CD4-positive, CD25-positive, alpha-beta regulatory T cell (primary cell): ENCODE measurements at regions not wholly inside any gene's neighbourhood (a gene's known extent, or its start where the extent isn't known, plus 50 kb on each side); places are given as distances from the start of the nearest gene placed in this dataset.
"Not testable (repeated sequence)": the region's sequence is repeated elsewhere in the genome, so short reads cannot be mapped to it uniquely, and the experiment has no call there.

Experiments
- ATAC-seq, 2 donors: fragments of 150-1000 bp; cut with Tn5 transposase; one replicate each; pipeline ENCODE4 v1.10.0; 2021; ENCODE audit warnings: low read depth in 2 of 2, moderate number of reproducible peaks in 2 of 2, moderate library complexity in 1 of 2
- DNase-seq, 3 donors: peaks; one replicate each; pipeline versions ENCODE4 v3.0.0 to v3.0.0-alpha.2; 2012 to 2022; ENCODE audit warnings: mixed read lengths in 1 of 3
- H3K27ac ChIP-seq: one replicate; pipeline ENCODE4 v1.7.0; 2013; ENCODE audit warnings: mild to moderate bottlenecking, low read length; ENCODE audit not compliant: insufficient read depth, poor library complexity, severe bottlenecking
- H3K27me3 ChIP-seq: one replicate; pipeline ENCODE4 v1.7.0; 2013; ENCODE audit warnings: low read length; ENCODE audit not compliant: control insufficient read depth, insufficient read depth
- H3K36me3 ChIP-seq: one replicate; pipeline ENCODE4 v1.7.0; 2013; ENCODE audit warnings: mild to moderate bottlenecking, low read length, moderate library complexity; ENCODE audit not compliant: control insufficient read depth, insufficient read depth
- H3K4me1 ChIP-seq: 2 replicates; pipeline ENCODE4 v1.7.0; 2013; ENCODE audit warnings: mild to moderate bottlenecking, low read length; ENCODE audit not compliant: insufficient read depth, control insufficient read depth, poor library complexity, severe bottlenecking
- H3K4me3 ChIP-seq: one replicate; pipeline ENCODE4 v1.7.0; 2013; ENCODE audit warnings: low read depth, mild to moderate bottlenecking, low read length, moderate library complexity
- H3K9me3 ChIP-seq, 2 experiments: 1 replicate in 1 of 2; 2 replicates in 1 of 2; pipeline ENCODE4 v1.7.0; 2013; ENCODE audit warnings: low read length in 2 of 2, mild to moderate bottlenecking in 1 of 2, moderate library complexity in 1 of 2; ENCODE audit not compliant: control insufficient read depth in 2 of 2
- H3K27ac Mint-ChIP-seq, 3 donors: one replicate each; pipeline ENCODE4 v1.8.0; 2020 to 2022; ENCODE audit warnings: mild to moderate bottlenecking in 3 of 3, mixed read lengths in 3 of 3, moderate library complexity in 2 of 3
- H3K27me3 Mint-ChIP-seq: one replicate; pipeline ENCODE4 v1.8.0; 2022; ENCODE audit warnings: mild to moderate bottlenecking, mixed read lengths
- H3K36me3 Mint-ChIP-seq: one replicate; pipeline ENCODE4 v1.8.0; 2020; ENCODE audit warnings: mixed read lengths
- H3K4me1 Mint-ChIP-seq, 4 donors: one replicate each; pipeline ENCODE4 v1.8.0; 2020 to 2022; ENCODE audit warnings: mixed read lengths in 4 of 4, mild to moderate bottlenecking in 1 of 4
- H3K4me3 Mint-ChIP-seq, 4 donors: one replicate each; pipeline ENCODE4 v1.8.0; 2020 to 2022; ENCODE audit warnings: mild to moderate bottlenecking in 4 of 4, mixed read lengths in 4 of 4, moderate library complexity in 3 of 4
- H3K9me3 Mint-ChIP-seq, 7 donors: one replicate each; pipeline ENCODE4 v1.8.0; 2020 to 2022; ENCODE audit warnings: mixed read lengths in 7 of 7, mild to moderate bottlenecking in 3 of 7, moderate library complexity in 2 of 7

DNA sequence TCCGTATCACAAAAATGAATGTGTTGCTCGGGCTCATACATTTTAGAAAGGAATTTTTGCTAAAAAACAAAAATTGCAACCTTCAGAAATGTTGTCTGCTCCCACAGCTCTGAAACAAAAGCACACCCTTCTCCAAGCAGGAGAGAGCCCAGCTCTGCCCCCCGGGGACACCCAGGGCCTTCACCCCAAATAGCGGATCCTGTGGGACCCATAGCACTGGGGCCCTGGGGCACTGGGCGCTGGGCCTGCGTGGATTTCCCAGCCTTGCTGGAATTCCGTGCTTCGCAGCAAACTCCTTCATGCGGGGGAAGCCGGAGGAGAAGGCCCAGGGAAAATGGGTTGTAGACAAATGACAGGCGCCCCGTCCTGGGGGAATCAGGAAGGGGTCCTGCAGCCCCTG, 50.5 kb upstream of the SFSWAP start:
- H3K9me3 ChIP-seq, H3K4me3 Mint-ChIP-seq, H3K27me3 ChIP-seq, H3K27me3 Mint-ChIP-seq, H3K36me3 ChIP-seq, H3K4me3 ChIP-seq, DNase-seq, H3K4me1 ChIP-seq, H3K9me3 Mint-ChIP-seq, H3K4me1 Mint-ChIP-seq, ATAC-seq, H3K27ac Mint-ChIP-seq, H3K36me3 Mint-ChIP-seq, H3K27ac ChIP-seq: not testable (repeated sequence)
